ENCODE measurements at regions not wholly inside any gene's neighbourhood (a gene's known extent, or its start where the extent isn't known, plus 50 kb on each side); places are given as distances from the start of the nearest gene placed in this dataset.
"Not testable (repeated sequence)": the region's sequence is repeated elsewhere in the genome, so short reads cannot be mapped to it uniquely, and the experiment has no call there.

DNA sequence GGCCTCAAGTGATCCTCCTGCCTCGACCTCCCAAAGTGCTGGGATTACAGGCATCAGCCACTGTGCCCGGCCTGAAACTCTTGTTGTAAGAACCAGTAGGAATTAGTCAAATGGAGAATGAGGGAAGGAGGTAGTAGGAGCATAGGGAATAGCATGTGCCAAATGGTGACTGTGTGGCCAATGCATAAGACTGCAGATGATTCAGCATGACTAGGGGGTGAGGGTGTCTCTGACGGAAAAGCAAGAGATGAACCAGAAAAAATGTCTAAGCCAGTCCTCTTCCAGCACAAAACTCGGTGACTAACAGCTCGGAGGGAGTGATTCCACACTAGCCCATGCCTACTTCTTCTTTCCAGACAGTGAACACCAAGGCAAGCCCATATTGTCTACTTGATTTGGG, 58.2 kb upstream of the DUSP21 start:
- TF ChIP-seq, protein P1, sequence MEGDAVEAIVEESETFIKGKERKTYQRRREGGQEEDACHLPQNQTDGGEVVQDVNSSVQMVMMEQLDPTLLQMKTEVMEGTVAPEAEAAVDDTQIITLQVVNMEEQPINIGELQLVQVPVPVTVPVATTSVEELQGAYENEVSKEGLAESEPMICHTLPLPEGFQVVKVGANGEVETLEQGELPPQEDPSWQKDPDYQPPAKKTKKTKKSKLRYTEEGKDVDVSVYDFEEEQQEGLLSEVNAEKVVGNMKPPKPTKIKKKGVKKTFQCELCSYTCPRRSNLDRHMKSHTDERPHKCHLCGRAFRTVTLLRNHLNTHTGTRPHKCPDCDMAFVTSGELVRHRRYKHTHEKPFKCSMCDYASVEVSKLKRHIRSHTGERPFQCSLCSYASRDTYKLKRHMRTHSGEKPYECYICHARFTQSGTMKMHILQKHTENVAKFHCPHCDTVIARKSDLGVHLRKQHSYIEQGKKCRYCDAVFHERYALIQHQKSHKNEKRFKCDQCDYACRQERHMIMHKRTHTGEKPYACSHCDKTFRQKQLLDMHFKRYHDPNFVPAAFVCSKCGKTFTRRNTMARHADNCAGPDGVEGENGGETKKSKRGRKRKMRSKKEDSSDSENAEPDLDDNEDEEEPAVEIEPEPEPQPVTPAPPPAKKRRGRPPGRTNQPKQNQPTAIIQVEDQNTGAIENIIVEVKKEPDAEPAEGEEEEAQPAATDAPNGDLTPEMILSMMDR (IDR thresholded peaks at IDR 0.05; ENCODE audit: insufficient read depth, low read length) = no peak
- peak; percentile 66 for DNase-seq (ENCODE audit: low read depth)
- no peak overlapping the region for H3K4me3 ChIP-seq (ENCODE audit: low read depth, low read length)

DNA sequence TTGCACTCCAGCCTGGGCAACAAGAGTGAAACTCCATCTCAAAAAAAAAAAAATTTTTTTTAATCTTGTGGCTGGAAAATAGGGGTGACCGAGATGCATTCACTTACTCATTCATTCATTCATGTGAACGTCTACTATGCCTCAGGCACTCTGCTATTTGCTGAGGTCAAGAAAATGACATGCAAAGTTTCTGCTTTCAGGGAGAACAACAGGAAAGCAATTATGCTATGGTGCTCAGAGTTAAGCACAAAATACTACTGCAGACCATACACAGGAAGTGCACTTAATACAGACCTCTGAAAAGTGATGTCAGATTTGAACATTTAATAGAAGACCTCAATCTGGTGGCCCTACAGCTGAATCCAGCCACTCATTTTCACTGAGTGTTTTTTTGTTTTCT, 59.6 kb upstream of the DUSP21 start:
- H3K4me3 ChIP-seq (ENCODE audit: low read depth, low read length) = no peak overlapping the region
- TF ChIP-seq, protein P1 (IDR thresholded peaks at IDR 0.05; ENCODE audit: insufficient read depth, low read length) = no peak
- no peak for DNase-seq (ENCODE audit: low read depth)

DNA sequence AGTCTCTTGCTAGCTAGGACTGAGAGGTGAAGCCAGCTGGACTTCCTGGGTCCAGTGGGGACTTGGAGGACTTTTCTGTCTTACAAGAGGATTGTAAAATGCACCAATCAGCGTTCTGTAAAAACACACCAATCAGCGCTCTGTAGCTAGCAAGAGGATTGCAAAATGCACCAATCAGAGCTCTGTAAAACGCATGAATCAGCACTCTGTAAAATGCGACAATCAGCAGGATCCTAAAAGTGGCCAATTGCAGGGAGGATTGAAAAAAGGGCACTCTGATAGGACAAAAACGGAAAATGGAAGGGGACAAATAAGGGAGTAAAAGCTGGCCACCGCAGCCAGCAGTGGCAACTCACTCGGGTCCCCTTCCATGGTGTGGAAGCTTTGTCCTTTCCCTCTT, 65.6 kb upstream of the DUSP21 start:
- TF ChIP-seq, protein P1 (IDR thresholded peaks at IDR 0.05; ENCODE audit: insufficient read depth, low read length) = no peak
- H3K4me3 ChIP-seq (ENCODE audit: low read depth, low read length) = no peak overlapping the region
- no peak for DNase-seq (ENCODE audit: low read depth)

DNA sequence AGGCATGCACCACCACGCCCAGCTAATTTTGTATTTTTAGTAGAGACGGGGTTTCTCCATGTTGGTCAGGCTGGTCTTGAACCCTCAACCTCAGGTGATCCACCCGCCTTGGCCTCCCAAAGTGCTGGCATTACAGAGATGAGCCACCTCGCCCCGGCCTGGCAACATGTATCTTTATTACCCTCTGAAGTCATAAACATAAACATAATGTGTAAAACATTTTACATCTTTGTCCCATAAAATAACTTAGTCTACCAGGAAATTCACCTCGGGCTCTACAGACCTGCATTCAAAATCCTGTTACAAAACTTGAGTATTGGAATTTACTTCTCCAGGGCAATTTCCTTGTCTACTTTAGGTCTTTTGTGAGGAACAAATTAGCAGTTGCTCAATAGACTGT, 68.1 kb upstream of the DUSP21 start:
- TF ChIP-seq, protein P1 (IDR thresholded peaks at IDR 0.05; ENCODE audit: insufficient read depth, low read length) = no peak
- no peak for DNase-seq (ENCODE audit: low read depth)

DNA sequence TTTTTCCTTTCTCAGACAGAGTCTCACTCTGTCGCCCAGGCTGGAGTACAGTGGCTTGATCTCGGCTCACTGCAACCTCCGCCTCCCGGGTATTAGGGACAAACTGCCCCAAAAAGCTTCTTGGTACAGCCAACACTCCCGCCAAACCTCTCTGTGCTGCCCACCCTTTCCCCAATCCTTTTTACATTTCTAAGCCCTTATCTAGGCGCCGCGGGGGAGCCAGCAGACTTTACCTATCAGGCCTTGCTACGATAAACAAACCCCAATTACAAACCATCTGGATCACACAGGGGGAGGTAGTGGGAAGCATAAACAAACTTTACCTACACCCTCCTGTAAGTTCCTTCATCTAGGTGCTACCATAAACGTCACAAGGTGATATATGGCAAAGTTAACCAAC, 69.8 kb upstream of the DUSP21 start:
- H3K4me3 ChIP-seq (ENCODE audit: low read depth, low read length); DNase-seq (ENCODE audit: low read depth): not testable (repeated sequence)

More for the DNA sequence above, 68.1 kb upstream of the DUSP21 start:
- H3K4me3 ChIP-seq (ENCODE audit: low read depth, low read length) = no peak overlapping the region

DNA sequence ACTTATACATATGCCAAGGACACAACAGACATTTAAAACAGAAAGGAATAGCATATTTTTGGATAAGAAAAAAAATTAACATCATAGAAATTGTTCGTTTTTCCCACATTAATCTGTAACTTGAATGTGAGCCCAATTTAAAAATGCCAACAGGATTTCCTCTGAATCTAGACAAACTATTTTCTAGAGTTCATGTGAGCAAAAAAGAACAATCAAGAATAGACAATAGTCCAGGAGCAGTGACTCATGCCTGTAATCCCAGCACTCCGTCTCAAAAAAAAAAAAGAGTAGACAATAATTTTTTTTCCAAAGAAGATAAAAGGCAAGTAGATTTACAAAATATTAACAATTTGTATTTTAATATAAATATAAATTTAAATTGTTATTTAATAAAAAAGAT, 73.7 kb upstream of the DUSP21 start:
- no peak overlapping the region for H3K4me3 ChIP-seq (ENCODE audit: low read depth, low read length)
- TF ChIP-seq, protein P1 (IDR thresholded peaks at IDR 0.05; ENCODE audit: insufficient read depth, low read length) = no peak
- DNase-seq (ENCODE audit: low read depth) = peak; percentile 30

DNA sequence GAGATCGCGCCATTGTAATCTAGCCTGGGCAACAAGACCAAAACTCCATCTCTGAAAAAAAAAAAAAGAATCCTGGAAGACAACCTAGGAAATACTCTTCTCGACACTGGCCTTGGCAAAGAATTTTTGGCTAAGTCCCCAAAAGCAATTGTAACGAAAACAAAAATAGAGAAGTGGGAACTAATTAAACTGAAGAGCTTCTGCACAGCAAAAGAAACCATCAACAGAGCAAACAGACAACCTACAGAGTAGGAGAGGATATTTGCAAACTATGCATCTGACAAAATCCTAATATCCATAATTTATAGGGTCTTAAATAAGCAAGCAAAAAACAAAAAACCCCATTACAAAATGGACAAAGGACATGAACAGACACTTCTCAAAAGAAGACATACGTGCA, 76.5 kb upstream of the DUSP21 start:
- H3K4me3 ChIP-seq (ENCODE audit: low read depth, low read length) = no peak overlapping the region
- no peak for DNase-seq (ENCODE audit: low read depth)
- TF ChIP-seq, protein P1 (IDR thresholded peaks at IDR 0.05; ENCODE audit: insufficient read depth, low read length) = no peak
